NOMO-1 treated with DMSO at 0.1 percent for 48 hours (cell line): ENCODE measurements at regions not wholly inside any gene's neighbourhood (a gene's known extent, or its start where the extent isn't known, plus 50 kb on each side); places are given as distances from the start of the nearest gene placed in this dataset.
"Not testable (repeated sequence)": the region's sequence is repeated elsewhere in the genome, so short reads cannot be mapped to it uniquely, and the experiment has no call there.

Experiments
- DNase-seq: peaks from one replicate; lab custom pipeline; 2025; ENCODE audit not compliant: unreplicated experiment; lab: John Stamatoyannopoulos, UW

DNA sequence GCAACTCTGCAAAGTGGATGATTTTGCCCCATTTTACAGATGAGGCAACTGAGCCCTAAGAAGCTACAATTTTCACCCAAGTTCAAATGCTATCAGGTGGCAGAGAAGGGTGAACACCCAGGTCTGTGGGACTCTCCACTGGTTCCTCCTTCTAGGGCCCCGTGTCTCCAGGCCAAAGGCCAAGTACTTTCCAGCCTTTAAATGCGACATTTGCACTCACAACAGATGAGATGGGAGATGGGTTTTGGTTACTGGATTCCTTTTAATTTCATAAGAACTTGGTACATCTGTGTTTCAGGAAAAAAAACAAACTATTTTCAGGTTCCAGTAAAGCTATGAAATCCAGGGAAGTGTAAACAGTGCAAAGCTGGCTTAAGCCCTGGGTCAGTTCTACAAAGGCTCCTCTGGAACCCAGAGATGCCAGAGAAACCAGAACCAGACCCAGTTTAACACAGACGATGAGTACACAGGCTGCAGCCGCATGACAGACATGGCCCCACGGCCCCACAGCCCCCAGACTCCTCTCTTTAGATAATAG, 361.7 kb downstream of the ANAPC1 start:
- no peak for DNase-seq

DNA sequence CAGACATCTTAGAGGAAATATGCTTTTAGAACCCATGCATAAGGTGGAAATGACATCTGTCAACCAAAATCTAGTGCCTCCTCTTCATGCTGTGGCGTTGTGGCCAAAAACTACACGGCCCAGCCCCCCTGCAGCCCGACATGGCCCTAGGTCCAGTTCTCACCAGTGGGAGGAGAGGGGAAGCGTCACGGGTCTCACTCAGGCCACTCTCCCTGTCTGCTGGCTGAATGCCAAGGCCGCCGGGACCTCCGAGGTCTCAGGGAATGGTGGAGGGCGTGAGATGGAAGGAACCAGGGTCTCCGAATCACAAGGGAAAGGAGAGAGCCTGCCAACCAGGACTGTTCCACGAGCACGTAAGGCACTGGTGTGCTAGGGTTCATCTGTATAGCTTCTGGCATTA, 361.0 kb downstream of the ANAPC1 start:
- DNase-seq = no peak

DNA sequence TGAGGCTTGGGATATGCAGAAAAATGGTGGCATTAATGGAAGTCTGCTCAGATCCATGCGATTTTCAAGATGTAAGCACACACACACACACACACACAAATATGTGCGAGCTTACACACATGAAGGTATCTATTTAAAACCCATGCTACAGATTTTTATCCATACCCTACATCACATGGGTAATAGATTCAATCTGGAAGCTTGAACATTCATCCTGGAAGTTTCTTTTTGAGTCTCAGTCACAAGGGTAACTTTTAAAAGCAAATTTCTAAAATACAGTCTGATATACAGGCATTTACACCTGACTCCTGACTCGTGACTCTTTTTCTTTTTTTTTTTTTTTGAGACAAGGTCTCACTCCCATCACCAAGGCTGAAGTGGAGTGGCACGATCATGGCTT, 359.0 kb downstream of the ANAPC1 start:
- not testable (repeated sequence) for DNase-seq

DNA sequence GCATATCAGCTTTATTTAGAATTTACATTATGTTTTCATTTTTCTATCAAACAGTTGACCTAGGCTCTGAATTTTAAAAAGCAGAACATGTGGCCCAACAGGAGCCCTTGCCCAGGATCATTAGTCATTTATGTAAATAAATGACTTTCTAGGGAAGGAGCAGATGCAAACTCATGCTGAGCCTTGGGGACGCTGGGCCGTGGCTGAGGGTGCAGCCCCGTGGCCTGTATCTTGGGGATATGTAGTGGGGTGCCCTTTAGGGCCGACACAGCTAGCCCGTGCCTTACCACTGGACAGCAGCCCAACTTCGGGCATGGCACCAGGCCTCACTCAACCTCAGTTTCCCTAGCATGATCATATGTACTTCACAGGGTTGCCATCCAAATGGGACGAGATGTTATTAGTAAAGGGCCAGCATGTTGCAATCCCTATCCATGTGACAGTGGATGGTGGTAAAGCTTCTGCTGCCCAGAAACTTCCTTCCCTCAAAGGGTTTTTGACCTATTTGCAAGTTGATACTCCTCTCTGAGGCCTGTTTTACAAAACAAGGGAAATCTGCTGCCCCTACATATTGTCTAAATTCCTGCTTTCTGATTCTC, 357.9 kb downstream of the ANAPC1 start:
- DNase-seq = peak; percentile 37

DNA sequence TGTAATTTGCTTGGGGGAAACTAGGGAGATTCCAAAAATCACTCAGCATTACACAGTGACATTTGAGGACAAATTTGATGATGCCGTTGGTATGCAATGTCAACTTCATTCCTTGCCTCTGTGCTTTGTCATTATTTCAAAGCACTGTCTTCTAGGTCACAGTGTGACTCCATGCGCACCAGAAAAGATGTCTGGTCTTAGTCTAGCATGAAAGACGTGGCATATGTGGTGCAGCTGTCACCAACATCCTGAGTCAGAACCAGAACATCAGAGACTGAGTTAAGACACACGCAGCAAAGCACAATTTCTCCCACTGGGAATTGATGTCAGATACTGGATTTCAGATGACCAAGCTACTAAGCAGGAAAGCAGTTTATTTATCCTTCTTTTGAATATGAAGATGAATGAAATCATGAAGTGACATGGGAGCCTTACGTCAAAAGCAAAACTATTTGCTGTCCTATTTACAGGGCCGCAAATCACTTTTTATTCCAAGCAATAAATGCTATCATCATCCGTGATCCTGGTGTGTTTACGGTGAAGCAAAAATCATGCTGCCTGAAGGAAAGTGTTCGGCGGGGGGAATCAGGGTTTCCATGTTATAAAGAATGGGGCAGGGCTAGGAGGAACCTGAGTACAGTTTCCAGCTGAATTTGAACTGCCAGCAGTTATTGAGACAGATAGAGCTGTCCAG, 356.1 kb downstream of the ANAPC1 start:
- not testable (repeated sequence) for DNase-seq

DNA sequence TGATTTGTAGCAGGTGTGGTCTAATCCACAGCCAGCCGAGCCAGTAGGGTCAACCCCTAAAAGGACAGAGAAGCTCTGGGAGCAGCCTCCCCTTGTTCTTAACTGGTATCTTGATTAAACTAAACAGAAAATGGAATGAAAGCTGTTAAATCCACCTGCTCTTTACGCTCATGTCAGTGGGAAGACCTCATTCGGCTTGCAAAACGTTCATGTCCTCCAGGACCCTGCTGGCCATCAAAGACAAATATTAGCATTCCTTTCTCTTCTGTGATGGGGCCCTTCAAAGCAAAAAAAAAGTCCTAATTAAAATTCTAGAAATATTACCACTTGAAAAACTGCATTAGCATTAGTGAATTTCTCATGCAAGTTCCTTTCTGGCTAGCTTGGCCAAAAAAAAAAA, 355.0 kb downstream of the ANAPC1 start:
- DNase-seq = not testable (repeated sequence)

DNA sequence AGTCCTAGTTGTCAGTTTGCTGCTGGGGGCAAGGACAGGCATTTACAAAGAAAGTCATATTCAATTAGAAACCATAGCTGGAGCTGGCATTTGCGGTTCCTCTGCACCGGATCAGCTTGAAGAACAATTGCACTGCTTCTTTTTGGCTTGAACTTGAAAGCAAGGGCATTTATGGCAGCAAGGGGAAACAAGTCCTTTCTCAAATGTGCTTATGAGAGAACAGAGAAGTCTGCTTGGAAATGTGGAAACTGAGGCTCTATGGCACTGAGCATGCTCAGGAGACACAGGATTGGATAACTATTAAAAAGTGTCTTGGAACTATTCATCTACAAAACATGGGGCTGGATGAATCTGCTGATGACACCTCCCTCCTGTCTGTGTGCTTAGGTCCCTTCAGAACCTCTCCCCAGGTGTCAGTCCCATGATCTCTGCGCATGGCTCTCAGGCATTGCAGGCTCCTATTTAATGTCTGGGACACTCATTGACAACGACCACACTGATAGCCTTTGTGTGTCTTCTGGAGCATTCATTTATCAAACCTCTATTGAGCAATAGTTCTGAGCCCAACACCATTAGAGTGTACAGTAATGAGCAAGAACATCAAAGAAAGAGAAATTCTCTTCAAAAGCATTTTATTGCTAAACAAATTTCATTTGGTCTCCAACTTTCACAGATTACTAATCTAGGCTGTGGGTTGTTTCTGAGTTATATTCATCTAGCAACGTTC, 353.6 kb downstream of the ANAPC1 start:
- DNase-seq = not testable (repeated sequence)

DNA sequence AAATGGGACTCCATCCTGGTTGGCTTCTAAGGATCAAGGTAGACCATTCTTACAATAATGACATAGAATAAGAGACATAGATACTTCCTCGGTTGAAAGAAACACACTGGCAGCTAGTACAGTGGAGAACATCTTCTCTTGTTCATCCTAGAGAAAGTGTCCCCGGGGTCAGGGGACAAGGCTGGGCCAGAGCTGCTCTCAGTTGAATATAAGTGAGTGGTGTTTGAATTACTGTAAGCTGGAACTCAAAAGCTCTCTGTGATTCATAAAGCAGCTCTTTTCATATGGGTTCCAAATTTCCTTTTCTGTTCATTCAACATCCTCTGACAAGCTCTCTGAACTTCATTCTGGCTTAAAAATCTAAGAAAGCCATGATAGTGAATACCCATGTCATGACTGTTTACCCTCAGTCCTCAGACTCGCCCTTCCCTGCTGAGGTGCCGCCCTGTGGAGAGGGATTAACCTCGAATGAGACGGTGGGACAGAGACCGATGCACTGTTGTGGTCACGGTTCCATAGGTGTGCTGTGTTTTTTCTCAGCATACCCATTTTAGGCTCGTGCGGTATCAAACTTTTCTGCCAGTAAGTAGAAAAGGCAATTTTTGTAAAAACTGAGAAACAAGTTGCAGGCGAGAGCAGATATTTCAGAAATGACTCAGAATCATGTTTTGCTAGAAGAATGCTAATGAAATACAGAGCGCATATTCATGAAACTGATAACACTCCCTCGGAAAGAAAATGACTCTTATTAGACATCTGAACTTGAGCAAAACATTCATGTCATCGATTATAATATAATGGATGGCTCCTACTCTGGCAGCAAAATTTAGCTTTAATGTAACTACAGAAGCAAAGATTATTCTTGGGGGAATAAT, 351.1 kb downstream of the ANAPC1 start:
- DNase-seq = not testable (repeated sequence)

DNA sequence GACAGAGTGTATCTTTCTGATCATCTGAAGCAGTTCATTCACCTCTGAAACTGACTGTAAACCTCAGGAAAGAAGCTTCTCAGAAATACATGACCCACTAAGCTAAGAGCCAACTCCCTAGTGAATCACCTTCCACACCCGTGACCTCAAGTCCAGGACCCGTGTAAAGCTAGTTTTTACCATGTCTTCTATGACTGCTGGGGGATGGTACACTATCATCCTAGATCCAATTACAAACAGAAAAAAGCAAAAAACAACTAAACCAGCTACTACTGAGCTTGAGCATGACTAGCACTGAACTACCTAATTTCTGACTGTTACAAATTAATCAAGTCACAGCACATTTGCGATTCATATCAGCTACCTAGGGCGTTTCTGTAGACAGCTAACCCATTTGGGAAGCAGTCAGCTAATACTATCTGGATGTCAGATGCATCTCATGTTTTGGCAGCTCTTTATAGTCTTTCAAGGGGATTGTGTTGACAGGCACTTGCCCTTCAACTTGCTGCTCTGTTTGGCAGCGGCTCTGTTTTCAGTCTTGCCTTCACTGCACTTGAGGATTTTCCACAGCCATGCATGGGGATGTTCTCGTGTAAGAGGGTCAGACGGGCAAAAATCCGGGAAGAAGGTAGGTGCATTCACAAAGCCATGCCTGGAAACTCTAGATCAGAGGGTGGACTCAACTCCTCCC, 350.3 kb downstream of the ANAPC1 start:
- DNase-seq = not testable (repeated sequence)

DNA sequence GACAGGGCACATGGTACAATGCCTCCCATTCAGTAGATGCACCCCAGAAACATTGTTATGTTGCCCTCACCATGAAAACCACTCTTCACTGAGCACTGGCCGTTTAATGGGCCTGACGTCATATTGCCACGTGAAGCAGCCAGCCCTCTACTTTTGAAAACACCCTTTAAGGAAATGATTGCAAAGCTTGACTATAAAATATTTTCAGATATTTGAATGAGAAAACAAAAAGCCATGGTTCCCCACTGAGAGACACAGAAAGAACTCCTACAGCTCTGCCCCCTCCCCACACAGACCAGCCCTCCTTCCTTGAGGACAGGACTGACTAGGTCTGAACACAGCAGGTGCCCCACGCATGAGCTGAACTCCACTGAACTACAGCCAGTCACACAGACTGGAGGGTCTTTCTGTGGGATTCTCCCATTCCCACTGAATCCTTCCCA, 349.1 kb downstream of the ANAPC1 start:
- DNase-seq = peak; percentile 14

DNA sequence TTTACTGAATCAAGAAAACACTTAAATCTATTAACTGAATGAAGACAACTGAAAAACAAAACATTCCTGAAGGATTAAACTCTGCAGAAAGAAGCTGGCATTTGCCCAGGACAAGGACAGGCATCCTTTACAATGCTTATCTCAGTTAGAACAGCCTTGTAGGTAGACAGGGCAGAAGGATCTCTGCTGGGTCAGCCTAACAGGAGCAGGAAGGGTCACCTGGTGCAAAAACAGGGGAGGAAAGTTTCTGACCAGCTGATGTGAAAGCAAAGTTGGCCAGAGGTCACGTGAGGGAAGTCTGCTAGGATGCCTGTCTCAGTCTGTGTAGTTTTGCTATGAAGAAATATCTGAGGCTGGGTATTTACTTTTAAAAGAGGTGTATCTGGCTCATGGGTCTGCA, 348.6 kb downstream of the ANAPC1 start:
- DNase-seq = no peak

DNA sequence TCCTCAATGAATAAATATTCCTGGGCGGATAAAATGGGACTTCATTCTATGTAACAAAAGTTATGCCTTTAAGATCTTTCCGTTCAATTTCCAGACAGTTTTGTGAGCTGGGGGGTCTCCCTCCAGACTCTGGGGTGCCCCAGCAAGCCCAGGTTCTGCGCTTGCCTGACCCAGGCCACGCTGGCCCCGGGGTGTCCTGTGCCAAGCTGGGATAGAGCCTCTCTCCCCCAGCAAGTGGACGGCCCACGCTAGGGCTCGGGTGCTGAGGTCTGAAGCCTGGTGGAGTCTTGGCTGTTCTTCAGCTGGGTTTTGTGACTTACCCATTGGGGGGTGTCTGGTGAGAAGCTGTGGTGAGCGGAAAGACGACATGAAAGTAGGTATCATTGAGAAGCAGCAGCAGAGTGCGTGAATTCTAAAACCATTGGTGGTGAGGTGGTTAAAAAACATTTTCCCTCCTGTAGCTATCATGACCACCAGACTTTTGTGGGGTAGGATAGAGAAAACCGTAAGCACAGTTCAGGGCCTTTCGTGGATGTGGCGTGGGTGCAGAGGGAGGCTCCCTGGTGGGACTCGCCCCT, 346.8 kb downstream of the ANAPC1 start:
- DNase-seq = no peak

DNA sequence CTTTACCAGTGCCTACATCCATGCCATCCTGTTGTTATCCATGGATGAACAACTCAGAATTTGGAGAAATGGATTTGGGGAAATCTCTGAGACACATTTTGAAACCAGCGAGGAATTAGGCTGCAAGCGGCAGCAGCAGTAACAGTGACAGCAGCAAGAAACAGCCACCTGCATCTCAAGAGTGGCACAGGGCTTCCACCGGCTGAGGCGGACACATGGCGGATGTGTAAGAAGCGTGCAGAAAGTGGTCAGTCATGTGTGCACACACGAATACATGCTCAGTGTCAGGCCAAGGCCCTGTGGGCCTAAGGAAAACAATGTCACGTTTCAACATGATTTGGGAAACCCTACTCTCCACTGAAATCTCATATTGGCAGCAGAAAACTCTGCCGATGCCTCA, 344.0 kb downstream of the ANAPC1 start:
- DNase-seq = not testable (repeated sequence)

DNA sequence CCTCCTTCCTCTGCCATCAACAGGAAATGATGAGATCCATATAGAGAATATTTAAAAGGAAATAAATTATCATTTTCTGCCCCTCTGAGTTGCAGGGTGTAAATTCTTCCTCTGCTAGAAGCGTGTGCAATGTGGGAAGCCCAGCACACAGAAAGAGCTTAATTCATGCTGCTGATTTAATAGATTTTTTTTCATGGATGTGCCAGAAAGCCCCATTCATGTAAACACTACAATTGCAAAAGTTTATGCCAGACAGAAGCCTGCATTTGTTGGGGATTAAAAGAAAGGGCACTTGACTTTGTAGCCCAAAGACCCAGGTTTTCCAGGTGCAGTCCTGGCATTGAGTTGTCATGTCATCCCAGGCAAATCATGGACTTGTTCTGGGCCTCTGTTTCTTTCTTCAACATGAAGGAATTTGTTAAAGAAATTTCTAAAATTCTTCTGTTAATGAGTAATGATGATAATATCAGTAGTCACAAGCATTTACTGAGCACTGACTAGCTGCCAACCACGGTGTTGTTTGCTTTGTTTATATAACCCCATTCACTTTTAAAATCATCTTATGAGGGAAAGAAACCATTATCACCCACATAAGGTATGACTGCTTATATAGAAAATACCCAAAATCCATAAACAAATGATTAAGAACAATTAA, 341.7 kb downstream of the ANAPC1 start:
- DNase-seq = not testable (repeated sequence)

DNA sequence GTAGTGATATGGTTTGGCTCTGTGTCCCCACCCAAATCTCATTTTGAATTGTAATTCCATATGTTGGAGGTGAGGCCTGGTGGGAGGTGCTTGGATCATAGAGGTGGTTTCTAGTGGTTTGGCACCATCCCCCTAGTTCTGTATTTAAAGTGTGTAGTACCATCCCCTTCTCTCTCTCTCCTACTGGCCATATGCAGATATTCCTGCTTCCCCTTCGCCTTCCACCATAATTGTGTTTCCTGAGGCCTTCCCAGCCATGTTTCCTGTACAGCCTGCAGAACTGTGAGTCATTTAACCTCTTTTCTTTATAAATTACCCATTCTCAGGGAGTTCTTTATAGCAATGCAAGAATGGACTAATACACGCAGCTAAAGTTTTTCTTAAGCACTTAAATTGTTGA, 340.0 kb downstream of the ANAPC1 start:
- DNase-seq = not testable (repeated sequence)

DNA sequence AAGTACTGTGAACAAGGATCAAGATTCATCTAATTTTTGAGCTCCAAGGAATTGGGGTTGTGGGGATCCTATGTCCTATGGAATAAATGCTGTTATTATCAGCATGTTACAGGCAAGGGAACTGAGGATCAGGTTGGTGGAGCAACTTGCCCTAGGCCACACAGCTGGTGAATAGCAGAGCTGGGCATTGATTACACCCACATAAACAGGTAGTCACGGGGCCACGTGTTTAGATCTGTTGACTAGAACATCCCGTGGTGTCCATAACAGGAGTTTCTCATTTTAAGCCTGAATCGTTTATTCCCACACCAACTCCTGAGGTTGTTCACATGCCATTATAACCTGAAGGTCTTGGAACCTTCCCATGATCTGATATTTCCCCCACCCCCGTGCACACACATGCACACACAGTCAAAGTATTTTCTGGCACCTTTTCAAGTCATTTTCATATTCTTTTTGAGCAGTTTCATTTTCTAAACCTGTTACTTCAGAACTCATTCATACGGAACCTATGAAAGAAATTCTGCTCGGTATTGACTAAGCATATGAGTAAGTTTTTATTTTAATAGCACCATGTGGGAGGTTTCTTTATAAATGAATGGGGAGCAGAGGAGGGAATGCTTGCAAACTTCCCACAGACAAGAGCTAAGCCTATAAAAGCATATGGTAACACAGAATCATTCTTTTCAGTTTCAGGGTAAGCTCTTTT, 338.1 kb downstream of the ANAPC1 start:
- not testable (repeated sequence) for DNase-seq

DNA sequence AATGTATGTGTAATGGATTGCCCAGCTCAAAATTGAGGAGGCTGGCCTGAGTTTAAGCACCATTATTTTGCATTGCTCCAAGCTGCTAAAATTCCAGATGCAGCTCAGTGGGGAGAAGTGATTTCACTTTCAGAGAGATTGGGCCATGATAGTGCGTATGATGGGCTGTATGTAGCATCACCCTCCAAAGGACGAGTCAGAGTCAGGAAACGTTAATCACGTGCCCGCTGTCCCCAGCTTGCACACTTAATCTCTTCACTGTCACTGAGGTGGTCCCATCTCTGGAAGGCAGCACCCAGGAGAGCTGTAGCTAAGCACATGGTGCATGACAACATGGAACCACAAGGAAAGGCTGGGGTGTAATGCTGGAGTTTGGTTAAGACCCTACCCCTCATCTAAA, 337.4 kb downstream of the ANAPC1 start:
- DNase-seq = not testable (repeated sequence)

DNA sequence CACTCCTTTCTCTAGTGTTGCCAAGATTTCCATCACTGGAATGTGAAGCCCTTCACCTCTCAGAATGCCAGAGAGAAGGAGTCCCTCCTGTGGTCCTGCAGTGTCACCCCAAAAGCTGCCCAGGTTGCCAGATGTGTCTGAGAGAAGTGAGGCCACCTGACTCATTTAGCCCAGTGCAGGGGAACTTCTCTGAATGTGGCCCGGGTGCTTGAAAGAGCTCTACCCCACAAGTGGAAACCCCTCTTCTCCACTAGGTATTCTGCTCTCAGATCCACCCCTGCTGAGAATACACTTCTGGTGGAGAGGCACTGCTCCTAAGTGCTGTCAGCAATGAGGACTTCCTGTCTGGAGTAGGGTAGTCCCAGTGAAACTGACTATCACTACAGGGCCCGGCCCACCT, 334.8 kb downstream of the ANAPC1 start:
- DNase-seq = not testable (repeated sequence)

DNA sequence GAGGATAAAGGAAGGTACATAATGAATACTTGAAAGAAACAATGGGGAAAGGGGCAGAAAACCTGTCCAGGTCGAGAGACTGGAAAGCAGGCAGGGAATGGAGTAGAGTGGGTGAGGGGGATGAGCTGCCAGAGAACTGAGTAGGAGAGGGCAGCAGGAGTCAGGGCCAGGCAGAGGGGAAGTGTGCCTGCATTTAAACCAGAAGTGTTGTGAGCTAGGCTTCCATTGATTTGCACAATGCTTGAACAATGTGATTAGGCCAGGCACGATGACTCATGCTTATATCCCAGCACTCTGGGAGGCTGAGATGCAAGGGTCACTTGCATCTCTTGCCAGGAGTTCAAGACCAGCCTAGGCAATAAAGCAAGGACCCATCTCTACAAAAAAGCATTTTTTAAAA, 332.6 kb downstream of the ANAPC1 start:
- not testable (repeated sequence) for DNase-seq
